ENCODE measurements at regions not wholly inside any gene's neighbourhood (a gene's known extent, or its start where the extent isn't known, plus 50 kb on each side); places are given as distances from the start of the nearest gene placed in this dataset.

DNA sequence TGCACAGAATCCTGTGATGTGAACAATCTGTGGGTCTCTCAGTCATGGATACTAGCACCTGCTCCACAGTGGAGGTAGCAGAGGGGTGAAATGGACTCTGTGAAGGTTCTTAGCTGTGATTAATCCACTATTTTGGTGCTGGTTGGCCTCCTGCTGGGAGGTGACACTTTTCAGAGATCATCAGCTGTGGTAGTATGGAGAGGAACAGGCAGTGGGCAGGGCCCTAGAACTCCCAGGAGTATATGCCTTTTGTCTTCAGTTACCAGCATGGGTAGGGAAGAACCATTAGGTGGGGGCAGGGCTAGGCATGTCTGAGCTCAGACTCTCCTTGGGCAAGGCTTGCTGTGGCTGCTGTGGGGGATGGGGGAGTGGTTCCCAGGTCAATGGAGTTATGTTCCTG is 54.0 kb upstream of the KCNJ15 start:
- TF ChIP-seq, protein P1, sequence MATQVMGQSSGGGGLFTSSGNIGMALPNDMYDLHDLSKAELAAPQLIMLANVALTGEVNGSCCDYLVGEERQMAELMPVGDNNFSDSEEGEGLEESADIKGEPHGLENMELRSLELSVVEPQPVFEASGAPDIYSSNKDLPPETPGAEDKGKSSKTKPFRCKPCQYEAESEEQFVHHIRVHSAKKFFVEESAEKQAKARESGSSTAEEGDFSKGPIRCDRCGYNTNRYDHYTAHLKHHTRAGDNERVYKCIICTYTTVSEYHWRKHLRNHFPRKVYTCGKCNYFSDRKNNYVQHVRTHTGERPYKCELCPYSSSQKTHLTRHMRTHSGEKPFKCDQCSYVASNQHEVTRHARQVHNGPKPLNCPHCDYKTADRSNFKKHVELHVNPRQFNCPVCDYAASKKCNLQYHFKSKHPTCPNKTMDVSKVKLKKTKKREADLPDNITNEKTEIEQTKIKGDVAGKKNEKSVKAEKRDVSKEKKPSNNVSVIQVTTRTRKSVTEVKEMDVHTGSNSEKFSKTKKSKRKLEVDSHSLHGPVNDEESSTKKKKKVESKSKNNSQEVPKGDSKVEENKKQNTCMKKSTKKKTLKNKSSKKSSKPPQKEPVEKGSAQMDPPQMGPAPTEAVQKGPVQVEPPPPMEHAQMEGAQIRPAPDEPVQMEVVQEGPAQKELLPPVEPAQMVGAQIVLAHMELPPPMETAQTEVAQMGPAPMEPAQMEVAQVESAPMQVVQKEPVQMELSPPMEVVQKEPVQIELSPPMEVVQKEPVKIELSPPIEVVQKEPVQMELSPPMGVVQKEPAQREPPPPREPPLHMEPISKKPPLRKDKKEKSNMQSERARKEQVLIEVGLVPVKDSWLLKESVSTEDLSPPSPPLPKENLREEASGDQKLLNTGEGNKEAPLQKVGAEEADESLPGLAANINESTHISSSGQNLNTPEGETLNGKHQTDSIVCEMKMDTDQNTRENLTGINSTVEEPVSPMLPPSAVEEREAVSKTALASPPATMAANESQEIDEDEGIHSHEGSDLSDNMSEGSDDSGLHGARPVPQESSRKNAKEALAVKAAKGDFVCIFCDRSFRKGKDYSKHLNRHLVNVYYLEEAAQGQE (IDR thresholded peaks at IDR 0.05; ENCODE audit: insufficient read depth in 1 of 2, low read depth in 2 of 2, low read length in 1 of 2): no peak
- no peak for TF ChIP-seq POLR2AphosphoS5 (IDR thresholded peaks at IDR 0.05; ENCODE audit: low read depth, low read length)
- no peak for TF ChIP-seq CTCF (IDR thresholded peaks at IDR 0.05)
